Retina (tissue), 1 donor: ENCODE measurements at regions not wholly inside any gene's neighbourhood (a gene's known extent, or its start where the extent isn't known, plus 50 kb on each side); places are given as distances from the start of the nearest gene placed in this dataset.

Experiments used
- DNase-seq: peaks from one replicate; pipeline ENCODE4 v3.0.0-alpha.2; 2016

DNA sequence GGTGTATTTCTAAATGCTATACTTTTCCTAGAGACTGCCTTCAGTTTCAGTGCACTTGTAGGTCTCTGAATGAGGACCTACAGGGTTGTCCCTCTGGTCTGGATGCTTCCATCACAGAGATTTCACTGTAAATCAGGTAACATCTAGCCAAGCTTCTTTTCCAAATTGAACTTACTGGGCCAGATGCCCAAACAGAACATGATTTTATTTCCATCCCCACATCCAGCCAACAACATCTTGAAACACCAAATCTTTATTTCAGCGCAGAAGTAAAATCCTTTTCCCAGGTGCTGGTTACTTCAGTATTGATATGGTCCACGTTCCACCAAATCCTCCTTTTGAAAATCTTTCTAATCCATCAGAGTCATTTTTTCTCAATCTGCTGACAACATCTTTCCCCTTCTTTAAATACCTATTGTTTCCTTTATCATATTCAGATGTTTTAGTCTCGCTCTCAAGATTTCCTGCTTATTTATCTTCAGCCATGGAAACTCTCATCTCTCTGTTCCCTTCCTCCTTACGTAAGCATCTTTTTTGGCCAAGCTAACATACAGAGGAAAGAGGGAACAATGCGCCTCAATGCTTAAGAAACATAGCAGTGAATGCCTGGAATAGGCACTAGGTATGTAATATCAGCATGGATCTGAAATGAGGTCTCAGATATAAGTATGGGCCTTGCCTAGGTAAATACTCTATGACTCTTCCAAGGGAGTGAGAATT is 201.2 kb upstream of the MTNR1B start:
- no peak for DNase-seq

DNA sequence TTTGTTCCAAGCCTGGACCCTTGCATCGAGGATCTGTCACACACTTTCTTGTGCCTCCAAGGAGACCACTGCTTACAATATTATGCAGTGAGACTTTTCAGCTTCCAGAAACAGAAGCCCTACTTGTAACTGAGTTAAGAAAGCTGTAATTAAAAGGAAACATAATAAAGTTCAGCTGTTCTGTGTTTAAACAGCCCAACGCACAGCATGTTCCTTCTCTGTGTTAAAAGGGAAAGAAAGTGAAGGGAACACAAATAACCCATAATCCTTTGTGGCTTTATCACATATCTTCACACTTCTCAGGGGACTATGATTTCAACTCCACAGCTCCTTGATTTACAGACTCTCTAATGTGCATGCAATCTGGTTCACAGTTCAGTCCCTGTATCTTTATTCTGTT is 200.3 kb upstream of the MTNR1B start:
- DNase-seq: no peak

DNA sequence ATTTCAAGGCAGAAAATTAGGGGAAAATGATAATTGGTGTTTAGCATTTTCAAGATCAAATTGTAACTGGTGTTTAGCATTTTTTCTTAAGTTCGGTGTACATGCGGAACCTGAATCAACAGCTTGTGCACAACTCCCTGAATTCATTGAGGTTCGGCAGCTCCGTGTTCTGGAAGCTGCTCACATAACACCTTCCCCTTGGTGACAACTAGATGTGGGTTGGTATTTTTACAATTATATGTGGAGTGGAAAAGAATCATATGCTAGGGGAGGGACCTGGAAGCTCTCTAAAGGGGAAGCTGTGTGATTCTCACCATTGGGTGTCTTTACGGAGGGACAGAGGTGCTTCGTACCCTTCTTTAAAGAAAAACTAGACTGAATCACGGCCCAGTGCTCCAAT is 199.0 kb upstream of the MTNR1B start:
- DNase-seq: no peak

DNA sequence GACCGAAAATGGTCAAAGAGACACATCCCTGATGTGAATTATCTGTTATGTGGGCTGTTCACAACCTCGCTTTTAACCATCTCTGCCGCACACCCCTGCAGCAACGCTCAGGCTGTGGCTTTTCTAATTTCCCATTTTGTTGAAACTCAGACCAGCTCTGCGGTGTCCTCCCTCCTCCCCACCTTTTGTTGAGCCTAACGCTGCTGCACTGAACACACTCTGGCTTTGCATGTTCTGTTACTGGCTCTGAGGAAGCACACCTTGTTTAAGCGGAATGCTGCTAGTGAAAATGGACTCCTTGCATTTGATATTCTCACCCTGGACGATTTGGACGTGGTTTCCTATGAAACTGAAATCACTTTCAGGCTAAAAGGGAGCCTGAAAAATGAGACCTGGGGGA is 198.5 kb upstream of the MTNR1B start:
- no peak for DNase-seq

DNA sequence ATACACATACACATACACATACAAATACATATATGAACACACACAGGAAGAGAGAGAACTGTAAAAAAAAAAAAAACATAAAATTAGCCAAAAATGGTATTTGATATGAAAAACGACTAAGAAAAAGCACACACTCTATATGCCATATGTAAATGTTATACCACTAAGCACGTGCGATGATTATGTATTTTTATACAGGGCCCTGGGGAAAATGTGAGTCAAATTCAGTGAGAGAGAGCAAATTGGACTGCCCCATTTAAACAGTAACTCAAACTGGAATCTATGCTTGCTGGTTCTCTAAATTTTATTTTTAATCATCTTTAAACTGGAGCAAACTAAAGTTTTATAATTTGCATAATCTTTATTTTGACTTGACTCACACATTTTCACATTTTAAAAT is 197.8 kb upstream of the MTNR1B start:
- DNase-seq: no peak

DNA sequence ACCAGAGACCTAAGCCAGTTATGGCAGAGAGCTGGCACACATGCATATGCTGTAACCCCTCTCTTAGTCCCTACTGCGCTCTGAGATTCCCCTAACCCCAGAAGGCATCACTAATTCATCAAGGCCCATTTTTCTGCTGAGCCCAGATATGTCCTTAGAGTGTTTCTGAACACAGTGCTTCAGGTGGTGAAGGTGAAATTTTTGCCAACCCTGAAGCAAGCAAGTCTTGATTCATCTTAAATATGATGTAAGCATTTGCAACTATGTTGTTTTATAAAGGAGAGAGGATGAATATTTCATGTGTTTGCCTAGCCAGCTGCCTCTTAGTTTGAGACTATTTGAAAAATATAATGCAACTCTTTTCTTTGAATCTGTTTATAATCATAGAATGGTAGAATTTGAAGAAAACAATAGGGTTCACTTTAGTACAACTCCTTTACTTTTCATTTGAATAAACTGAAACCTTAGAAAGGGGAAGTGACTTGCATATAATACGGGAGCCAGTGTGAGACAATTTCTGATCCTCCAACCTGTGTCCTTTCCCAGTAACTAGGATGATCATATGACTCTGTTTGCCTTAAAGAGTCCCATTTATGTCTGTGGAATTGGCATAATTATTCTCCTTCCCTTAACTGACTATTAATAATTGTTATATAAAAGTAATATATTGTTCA is 194.3 kb upstream of the MTNR1B start:
- no peak for DNase-seq

DNA sequence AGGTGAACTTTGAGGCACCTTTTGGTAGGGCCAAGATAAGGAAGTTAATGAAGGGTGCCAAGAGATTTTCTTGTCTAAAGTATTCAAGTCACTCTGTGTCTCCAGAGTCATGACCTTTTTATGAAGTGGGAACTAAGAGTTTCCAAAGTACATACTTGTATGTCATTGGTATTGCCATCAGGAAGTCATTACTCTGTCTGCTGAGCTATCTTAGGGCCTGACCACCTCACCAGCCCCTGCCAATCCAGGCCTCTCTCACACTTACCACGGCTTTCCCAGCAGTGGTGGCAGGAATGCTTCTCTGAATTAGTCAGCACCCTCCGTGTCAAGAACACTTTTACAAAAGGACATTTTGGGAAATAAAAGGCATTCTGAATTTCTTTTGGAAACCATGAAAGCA is 192.8 kb upstream of the MTNR1B start:
- DNase-seq: no peak

DNA sequence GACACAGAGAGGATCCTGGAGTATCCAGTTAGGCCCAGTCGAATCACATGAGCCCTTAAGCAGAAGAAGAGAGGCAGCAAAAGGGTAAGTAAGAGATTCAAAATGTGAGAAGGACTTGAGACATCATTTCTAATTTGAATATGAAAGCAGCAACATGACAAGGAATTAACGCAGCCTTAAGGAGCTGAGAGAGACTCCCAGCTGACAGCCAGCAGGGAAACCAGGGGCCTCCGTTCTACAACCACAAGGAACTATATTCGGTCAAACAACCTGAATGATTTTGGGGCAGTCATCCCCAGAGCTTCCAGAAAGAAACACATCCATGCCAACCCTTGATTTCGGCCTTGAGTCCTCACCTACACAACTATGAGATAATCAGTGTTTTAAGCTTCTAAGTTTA is 189.7 kb upstream of the MTNR1B start:
- no peak for DNase-seq

DNA sequence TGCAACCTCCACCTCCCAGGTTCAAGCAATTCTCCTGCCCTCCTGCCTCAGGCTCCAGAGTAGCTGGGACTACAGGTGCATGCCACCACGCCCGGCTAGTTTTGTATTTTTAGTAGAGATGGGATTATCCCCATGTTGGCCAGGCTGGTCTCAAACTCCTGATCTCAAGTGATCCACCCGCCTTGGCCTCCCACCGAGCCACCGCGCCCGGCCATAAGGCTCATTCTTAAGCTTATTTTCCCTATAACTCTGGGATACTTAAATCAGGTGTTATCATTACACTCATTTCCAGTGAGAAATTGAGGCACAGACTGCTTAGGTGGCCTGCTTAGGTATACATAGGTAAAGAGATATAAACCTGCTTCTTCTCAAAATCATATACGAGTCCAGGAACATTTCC is 188.3 kb upstream of the MTNR1B start:
- DNase-seq: no peak

DNA sequence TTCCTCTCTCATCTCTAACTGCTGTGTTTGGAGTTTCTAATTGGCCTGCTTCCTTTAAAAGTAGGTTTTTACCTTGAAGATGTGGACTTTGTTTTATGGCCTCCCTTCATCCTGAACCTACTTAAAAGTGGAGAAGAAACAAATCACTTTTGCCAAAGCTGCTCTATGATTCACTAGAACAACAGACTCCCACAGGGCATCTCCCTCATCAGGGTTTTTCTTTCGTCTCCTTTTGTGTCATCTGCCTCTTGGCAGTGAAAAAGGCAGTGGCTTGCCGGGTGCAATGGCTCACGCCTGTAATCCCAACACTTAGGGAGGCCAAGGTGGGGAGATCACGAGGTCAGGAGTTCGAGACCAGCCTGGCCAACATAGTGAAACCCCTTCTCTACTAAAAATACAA is 186.6 kb upstream of the MTNR1B start:
- no peak for DNase-seq

DNA sequence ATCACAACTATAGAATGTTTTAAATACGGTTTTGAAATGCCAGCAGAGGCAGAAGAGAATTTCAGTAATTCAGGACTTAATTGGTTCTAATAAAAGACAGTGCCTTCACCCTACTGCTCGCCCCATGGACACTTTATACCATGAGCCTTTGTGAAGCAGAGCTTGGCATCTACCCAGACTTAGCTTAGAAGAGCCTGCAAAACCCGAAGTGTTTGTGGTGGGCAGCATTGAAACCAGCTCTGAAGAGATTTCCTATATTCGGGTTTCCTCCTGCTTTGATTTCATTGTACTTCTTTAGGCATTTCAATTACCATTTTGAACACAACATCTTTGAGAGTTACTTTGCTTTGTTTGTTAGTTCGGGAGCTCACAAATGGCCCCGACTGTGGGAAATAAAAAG is 185.1 kb upstream of the MTNR1B start:
- no peak for DNase-seq

DNA sequence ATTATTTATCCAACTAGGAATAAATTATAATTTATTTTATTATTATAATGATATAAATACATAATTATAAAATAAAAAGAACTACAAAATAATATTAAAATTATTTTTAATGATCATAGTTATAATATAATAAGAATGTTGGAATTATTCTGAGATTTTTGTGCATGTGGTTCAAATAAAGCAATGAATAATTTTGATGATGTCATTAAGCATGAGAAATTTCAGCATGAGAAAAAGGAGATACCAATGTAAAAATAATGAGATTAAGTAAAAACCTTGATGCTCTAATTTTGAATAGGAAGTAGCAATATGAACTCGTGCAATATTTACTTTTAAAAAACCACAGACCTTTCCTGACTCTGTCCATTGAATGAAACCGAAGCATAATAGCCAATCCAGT is 181.8 kb upstream of the MTNR1B start:
- DNase-seq: no peak

DNA sequence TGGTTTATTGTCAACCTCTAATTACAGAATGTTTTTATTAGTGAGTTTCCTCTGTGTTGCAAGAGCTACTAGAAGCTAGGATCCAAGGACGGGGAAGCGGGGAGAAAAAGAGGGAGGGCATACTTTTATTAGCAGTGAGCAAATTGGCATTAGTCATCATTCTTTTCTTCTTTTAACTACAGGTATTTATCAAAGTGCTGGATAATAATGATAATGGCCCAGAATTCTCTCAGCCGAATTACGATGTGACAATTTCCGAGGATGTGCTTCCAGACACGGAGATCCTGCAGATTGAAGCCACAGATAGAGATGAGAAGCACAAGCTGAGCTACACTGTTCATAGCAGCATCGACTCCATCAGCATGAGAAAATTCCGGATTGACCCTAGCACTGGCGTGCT is 179.7 kb upstream of the MTNR1B start:
- DNase-seq: no peak

DNA sequence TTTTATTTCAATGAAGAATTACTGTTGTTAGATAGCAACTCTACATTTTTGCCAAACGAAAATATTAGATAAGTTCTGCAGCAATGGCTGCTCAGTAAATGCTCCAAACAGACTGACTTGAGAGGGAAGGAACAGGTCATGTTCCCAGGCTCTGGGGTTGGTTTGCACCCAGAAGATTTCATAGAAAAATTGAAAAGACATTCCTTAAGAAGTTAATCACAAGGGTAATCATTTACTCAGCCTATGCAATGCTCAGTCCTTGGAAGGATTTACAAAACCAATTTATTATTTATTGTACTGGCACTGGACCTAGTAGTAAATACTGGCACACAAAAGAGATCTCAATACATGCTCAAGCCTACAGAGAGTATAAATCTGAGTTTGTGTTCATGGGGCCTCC is 179.1 kb upstream of the MTNR1B start:
- DNase-seq: no peak

DNA sequence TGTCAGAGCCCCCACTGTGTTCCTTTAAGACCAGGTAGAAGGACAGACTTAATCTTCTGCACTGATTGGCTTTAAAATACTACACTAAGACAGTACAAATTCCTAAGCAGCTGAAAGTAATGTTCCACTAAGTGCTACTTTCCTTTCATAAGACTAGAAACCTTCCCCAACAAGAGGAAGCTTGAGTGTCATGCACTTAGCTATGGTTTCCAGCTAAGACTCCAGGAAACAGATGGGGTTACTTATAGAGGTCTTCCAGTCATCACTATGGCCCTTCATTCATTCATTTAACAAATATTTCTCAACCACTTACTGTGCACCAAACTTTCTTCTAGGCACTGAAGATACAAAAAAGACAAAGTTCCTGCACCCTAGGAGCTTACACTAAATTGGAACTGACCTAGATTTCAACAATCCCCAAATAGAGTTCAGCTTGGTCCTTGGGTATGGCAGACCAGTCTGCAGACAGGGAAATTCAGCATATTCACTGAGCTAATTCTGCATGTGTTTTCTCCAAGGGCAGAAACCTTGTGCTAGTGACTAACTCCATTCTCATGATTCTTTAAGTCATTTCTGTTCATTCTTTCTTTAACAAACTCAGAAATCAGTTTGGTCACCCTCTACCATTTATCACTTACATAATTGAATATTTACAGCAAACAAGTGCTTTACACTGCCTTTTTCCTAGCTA is 178.4 kb upstream of the MTNR1B start:
- no peak for DNase-seq

DNA sequence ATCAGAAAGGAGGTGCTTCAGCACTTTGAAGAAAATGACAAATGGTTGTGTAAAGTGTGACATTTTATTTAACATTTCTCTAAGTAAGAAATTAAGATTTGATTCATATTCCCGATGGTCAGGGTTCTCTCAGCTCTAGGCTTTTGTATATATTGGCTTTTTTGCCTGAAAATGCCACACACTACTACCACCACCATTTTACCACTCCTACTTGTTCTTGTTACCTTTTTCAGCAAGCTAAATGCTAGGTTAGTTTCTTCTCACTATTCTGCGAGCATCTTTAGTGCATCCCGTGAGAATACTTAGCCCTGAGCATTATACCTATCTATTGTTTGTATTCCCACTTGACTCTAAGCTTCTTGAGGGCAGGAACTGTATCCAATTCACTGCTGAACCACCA is 177.6 kb upstream of the MTNR1B start:
- DNase-seq: no peak

DNA sequence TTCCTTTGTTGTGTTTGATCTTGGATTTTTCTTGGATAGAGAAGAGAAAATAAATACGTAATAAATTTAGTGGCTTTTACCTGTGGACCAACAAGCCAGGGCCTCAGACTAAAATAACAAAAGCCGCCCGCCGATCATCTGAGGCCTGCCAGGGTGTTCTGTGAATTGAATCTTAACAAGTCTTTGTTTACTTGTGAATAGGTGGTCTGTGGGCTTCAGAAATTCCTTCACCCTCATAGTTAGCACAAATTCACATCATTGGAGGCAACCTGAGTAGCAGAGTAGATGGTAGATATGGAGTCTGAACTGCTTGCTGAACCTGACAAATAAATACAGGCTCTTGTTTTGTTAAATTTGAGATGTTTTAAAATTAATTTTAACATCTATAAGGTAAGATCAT is 176.3 kb upstream of the MTNR1B start:
- DNase-seq: no peak

DNA sequence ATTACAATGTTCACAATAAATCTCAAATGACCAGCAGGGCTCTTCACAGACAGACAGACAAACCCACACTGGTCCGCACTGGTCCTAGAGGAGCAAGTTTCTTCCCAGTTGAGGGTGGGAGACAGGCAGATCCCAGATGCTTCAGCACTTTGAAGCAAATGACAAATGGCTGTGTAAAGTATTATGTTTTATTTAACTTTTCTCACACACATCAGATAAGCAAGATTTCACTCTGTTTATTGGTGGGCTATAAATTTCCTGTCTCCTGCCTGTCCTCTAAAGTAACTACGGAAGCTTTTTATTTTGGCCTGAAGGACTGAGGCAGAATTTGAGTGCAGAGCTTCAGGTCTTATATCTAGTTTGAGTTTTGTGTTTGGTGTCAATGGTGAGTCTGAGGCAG is 174.7 kb upstream of the MTNR1B start:
- DNase-seq: no peak

DNA sequence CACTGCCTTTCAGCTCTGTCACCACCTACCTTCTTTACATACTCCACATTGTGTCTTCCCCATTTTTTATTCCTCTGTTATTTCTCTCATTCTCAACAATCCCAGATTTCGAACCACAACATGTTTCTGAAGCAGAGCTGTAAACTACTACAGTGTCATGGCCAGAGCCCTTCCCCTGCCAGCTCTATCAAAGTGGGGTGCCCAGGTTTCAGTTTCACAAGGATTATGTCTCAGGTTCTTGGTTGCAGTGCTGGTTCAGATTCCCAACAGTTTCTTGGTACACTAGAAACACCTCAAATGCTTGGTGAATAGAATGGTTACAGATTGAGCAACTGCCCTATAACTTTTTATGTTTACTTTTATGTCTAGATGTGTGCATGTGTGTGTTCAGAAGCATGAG is 172.7 kb upstream of the MTNR1B start:
- DNase-seq: no peak

DNA sequence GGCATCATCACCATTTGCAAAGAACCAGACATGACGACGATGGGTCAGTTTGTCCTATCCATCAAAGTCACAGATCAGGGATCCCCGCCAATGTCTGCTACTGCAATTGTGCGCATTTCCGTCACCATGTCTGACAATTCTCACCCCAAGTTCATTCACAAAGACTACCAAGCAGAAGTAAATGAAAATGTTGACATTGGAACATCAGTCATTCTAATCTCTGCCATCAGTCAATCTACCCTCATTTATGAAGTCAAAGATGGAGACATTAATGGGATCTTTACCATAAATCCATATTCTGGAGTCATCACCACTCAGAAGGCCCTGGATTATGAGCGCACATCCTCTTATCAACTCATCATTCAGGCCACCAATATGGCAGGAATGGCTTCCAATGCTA is 171.6 kb upstream of the MTNR1B start:
- no peak for DNase-seq

DNA sequence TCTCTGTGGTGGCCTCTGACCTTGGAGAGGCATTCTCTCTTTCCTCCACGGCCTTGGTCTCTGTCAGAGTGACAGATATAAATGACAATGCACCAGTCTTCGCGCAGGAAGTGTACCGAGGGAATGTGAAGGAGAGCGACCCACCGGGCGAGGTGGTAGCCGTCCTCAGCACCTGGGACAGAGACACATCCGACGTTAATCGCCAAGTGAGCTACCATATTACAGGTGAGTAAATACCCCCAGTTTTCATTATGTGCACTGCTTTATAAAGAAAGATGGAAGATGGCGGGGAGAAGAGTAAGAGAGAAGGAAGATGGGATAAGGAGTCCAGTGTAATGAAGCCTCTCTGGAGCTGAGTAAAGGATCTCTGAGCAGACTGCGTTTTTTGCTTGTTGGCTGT is 167.8 kb upstream of the MTNR1B start:
- DNase-seq: no peak

DNA sequence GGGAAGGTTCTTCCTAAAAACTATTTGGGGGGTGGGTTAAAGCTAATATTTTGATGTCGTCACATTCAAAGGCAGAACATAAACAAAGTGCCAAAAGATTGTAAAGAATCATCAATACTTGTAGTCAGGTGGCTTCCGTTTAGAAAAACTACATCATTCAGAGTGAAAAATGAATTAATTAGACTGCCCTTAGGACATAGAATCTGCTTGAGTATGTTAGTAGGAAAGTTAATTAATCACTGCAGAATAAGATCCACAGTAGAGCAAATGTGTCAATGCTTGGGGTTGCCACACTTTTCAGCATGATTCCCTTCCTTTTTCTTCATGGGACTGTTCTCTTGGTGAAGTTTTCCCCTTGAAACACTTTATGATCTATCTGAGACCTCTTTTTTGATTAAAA is 166.8 kb upstream of the MTNR1B start:
- DNase-seq: no peak

DNA sequence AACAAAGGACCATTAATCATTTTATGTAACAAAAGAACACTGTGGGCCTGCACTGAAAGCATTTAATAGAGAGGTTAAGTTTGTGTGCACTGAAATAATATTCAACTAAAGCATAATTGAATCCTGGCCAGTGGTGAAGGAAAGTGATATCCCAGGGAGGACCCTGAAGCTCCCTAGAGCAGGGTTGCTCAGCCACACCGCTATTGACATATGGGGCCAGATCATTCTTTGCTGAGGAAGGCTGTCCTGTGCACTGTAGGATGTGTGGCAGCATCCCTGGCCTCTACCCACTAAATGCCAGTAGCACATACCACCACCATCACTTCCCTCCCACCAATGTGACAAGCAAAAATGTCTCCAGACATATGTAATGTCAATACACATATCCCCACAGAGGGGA is 166.1 kb upstream of the MTNR1B start:
- peak; percentile 27 for DNase-seq

DNA sequence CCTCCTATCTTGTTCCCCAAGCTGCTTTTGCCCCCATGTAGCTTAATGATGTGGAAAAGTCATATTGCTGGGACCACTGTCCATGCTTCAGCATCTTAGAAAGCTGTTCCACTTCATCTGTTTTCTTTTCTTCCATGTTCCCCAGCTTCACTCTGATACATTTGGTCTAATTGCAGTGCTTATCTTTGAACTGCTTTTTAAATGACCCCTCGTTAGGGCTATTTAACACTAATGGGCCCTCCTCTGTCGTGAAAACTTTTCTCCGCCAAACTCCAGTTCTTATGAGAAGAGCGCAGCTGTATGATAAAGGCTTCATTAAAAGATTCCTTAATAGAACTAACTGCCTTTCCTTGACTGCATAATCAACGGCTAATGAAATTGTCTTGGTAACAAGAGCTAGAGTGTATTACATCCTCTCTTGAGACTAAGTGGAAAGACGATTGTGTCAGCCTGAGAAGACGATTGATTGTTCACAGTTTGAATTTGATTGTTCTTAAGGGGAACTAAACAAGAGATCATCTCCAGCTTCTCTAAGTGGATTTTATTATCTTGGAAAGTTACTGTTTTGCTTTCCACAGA is 165.0 kb upstream of the MTNR1B start:
- DNase-seq: peak; percentile 29
